ENCODE measurements at regions not wholly inside any gene's neighbourhood (a gene's known extent, or its start where the extent isn't known, plus 50 kb on each side); places are given as distances from the start of the nearest gene placed in this dataset.

DNA sequence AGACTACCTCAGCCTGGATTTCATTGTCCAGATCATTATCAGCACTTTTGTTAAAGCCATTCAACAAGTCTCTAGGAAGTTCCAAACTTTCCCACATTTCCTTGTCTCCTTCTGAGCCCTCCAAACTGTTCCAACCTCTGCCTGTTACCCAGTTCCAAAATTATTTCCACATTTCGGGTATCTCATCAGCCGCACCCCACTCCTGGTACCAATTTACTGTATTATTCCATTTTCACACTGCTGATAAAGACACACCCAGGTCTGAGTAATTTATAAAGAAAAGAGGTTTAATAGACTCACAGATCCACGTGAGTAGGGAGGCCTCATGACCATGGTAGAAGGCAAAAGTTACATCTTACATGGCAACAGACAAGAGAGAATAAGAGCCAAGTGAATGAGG is 1198.3 kb upstream of the ALCAM start:
- BruUV-seq (replicated peaks), result no TSS peak
- Histone ChIP-seq H3K27me3 (replicated peaks in 1 of 2; ENCODE audit: control insufficient read depth in 2 of 2, insufficient read depth in 2 of 2, low read length in 1 of 2) (no peaks in the 10 kb centered on the region), H3K36me3 (ENCODE audit: control insufficient read depth in 2 of 2, insufficient read depth in 2 of 2, low read length in 1 of 2) (no peaks in the 10 kb centered on the region), H3K79me2 (ENCODE audit: control insufficient read depth, insufficient read depth, low read length) (no peaks in the 10 kb centered on the region), H2AFZ (ENCODE audit: control insufficient read depth, low read depth, low read length) (no peak overlapping the region), H4K20me1 (ENCODE audit: control insufficient read depth, insufficient read depth) (no peaks in the 10 kb centered on the region), H3K9ac (ENCODE audit: control insufficient read depth, insufficient read depth, low read length) (no peak overlapping the region), H3K4me2 (ENCODE audit: control insufficient read depth, insufficient read depth) (no peak overlapping the region), H3K4me1 (ENCODE audit: control insufficient read depth, insufficient read depth, low read length) (no peaks in the 10 kb centered on the region), H3K27ac (ENCODE audit: control insufficient read depth, insufficient read depth) (no peak overlapping the region), H3K4me3 (no peak overlapping the region), H3K9me3 (replicated peaks; ENCODE audit: control insufficient read depth, insufficient read depth, low read length) (no peaks in the 10 kb centered on the region; the same call in 2 of the 3 replicates)
- SMC1A ChIA-PET (ENCODE audit: uncharacterized antibody, unreplicated experiment), result no interaction called here
- CTCF ChIA-PET, result no interaction called here
- TF ChIP-seq IRF3 (IDR thresholded peaks at IDR 0.05) (no peak), STAT1 (conservative IDR thresholded peaks at IDR 0.05) (no peak), TCF7 (IDR thresholded peaks at IDR 0.05; ENCODE audit: borderline replicate concordance) (no peak), ZNF384 (IDR thresholded peaks at IDR 0.05; ENCODE audit: borderline replicate concordance, low read depth, low read length) (no peak), DPF2 (IDR thresholded peaks at IDR 0.05) (no peak), SPI1 (IDR thresholded peaks at IDR 0.05; ENCODE audit: borderline replicate concordance, insufficient read depth, low read depth, low read length) (no peak), SUZ12 (IDR thresholded peaks at IDR 0.05; ENCODE audit: unreplicated experiment) (no peak), RAD21 (IDR thresholded peaks at IDR 0.05; ENCODE audit: insufficient read depth, low read depth, low read length) (no peak), ELK1 (IDR thresholded peaks at IDR 0.05; ENCODE audit: low read depth, low read length) (no peak), PBX3 (IDR thresholded peaks at IDR 0.05; ENCODE audit: insufficient replicate concordance, low read depth, low read length) (no peak), IKZF1 (conservative IDR thresholded peaks at IDR 0.05) (no peak), NFYB (IDR thresholded peaks at IDR 0.05; ENCODE audit: insufficient read depth, low read depth, low read length) (no peak)
- FAIRE-seq (no peak), ATAC-seq (no peak), DNase-seq (ENCODE audit: low read depth, low spot score) (no peak)
- WGBS (ENCODE audit: insufficient coverage, insufficient replicate concordance, low lambda C conversion rate, missing lambda C conversion rate), result 12% methylated on average over 3 of the region's 3 CpGs
- POLR2A ChIA-PET, result no interaction called here
- RAD21 ChIA-PET (ENCODE audit: unreplicated experiment), result no interaction called here
- intact Hi-C loops (cut with micrococcal nuclease; ENCODE audit: unreplicated experiment), result no loop called here
- in situ Hi-C loops (cut with MboI), result no loop called here
